Activated CD4-positive, alpha-beta T cell treated with anti-CD3 and anti-CD28 coated beads, Interleukin-2, amount 10 ng/mL, durations not matched to agents 24 days and 14 days (primary cell): ENCODE measurements at regions not wholly inside any gene's neighbourhood (a gene's known extent, or its start where the extent isn't known, plus 50 kb on each side); places are given as distances from the start of the nearest gene placed in this dataset.

ENCODE experiments used
- DNase-seq: peaks from one replicate; pipeline ENCODE4 v3.0.0; 2022
- H3K27ac Mint-ChIP-seq: one replicate; pipeline ENCODE4 v1.8.0; 2022; ENCODE audit warnings: mild to moderate bottlenecking, mixed read lengths
- H3K27me3 Mint-ChIP-seq: one replicate; pipeline ENCODE4 v1.8.0; 2022; ENCODE audit warnings: mixed read lengths
- H3K36me3 Mint-ChIP-seq: one replicate; pipeline ENCODE4 v1.8.0; 2022; ENCODE audit warnings: low read depth, mild to moderate bottlenecking, mixed read lengths
- H3K4me1 Mint-ChIP-seq: one replicate; pipeline ENCODE4 v1.8.0; 2021; ENCODE audit warnings: mixed read lengths
- H3K4me3 Mint-ChIP-seq: one replicate; pipeline ENCODE4 v1.8.0; 2022; ENCODE audit warnings: mild to moderate bottlenecking, moderate library complexity, mixed read lengths
- H3K9me3 Mint-ChIP-seq: one replicate; pipeline ENCODE4 v1.8.0; 2021; ENCODE audit warnings: mixed read lengths
- intact Hi-C: fragments of 100-400 bp; cut with micrococcal nuclease; formaldehyde crosslinking; loops from one replicate; pipeline ENCODE4 v1.15.1; 2023

DNA sequence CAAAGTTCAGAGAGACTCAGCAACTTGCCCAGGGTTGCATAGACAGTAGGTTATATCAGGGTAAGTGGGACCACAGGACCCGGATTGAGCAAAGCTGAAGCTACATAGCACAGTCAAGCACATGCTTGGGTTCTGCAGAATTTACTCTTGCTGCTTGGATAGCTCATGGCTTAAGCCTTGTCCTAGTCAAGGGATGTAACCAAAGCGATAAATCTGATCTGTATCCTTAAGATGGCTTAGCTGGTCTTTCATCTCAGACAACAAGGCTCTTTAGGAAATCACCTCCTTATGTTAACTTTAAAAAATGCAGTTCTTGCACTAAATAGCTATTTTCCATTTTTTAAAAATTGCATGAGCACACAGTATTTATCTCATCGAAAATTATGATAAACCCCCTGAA lies 158.5 kb downstream of the LPIN1 start:
- Mint-ChIP-seq H3K4me1 (no peaks in the 10 kb centered on the region), H3K4me3 (no peak overlapping the region), H3K27me3 (peaks cover 2% of the 10 kb centered on the region), H3K36me3 (no peaks in the 10 kb centered on the region), H3K9me3 (no peaks in the 10 kb centered on the region), H3K27ac (no peak overlapping the region)
- DNase-seq, result no peak
- intact Hi-C loops, result no loop called here

DNA sequence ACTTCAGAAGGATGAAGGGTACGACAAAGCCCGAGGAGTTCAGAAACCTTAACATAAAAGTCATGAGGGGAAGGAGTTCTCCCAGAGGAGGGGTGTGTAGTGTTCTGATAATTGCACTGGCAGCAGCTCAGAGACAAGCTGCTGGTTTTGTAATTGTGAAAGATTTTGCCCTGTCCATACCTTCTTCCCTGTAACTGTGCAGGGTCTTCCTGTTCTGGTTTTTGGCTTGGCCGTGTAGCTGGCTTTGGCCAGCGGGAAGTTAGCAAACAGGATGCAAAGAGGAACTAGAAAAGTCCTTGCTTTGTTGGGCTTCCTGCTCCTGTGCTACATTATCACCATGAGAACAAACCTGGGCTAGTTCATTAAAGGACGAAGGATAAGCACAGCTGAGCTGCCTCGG lies 160.8 kb downstream of the LPIN1 start:
- intact Hi-C loops, result no loop called here
- H3K4me3 Mint-ChIP-seq, result no peak overlapping the region
- peaks cover 12% of the 10 kb centered on the region for H3K9me3 Mint-ChIP-seq
- peaks cover 2% of the 10 kb centered on the region for H3K27me3 Mint-ChIP-seq
- DNase-seq, result no peak
- no peaks in the 10 kb centered on the region for H3K36me3 Mint-ChIP-seq
- no peaks in the 10 kb centered on the region for H3K4me1 Mint-ChIP-seq
- no peak overlapping the region for H3K27ac Mint-ChIP-seq

DNA sequence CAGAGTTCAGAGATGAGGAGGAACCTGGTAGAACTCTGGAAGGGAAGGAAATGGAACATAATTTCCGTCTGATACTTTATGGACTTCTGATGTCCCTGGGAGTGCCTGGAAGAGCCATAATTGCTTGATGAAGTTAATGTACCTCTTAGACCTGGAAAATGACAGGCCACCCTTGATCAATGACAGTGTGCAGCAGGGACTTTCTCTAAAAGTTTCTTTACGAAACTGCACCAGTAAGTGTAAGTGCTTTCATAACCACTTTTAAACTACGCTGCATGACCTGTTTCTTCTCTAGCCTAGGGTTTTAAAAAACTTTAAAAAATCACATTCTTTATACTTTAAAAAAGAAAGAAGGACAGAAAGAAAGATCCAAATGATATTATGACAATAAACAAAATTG lies 164.5 kb downstream of the LPIN1 start:
- no peaks in the 10 kb centered on the region for H3K4me1 Mint-ChIP-seq
- peaks cover 1% of the 10 kb centered on the region for H3K27me3 Mint-ChIP-seq
- H3K9me3 Mint-ChIP-seq, result peaks cover 25% of the 10 kb centered on the region
- no peaks in the 10 kb centered on the region for H3K36me3 Mint-ChIP-seq
- H3K4me3 Mint-ChIP-seq, result no peak overlapping the region
- intact Hi-C loops, result no loop called here
- no peak overlapping the region for H3K27ac Mint-ChIP-seq
- DNase-seq, result no peak

DNA sequence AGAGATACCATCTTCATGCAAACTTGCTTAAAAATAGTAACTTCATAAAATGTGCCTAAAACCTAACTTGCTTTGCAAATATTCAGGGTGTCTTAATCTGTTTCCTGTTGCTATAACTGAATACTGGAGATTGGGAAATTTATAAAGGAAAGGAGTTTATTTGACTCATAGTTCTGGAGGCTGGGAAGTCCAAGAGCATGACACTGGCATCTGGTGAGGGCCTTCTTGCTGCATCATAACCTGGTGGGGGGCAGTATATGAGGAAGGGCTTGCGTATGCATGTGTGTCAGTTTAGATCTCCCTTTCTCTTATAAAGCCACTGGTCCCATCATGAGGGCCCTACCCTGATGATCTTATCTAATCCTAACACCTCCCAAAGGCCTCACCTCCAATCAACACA lies 166.5 kb downstream of the LPIN1 start:
- H3K27me3 Mint-ChIP-seq, result peaks cover 7% of the 10 kb centered on the region
- no peak overlapping the region for H3K4me3 Mint-ChIP-seq
- no peak overlapping the region for H3K27ac Mint-ChIP-seq
- no peaks in the 10 kb centered on the region for H3K36me3 Mint-ChIP-seq
- H3K9me3 Mint-ChIP-seq, result peaks cover 25% of the 10 kb centered on the region
- no peaks in the 10 kb centered on the region for H3K4me1 Mint-ChIP-seq
- DNase-seq, result no peak
- intact Hi-C loops, result no loop called here

DNA sequence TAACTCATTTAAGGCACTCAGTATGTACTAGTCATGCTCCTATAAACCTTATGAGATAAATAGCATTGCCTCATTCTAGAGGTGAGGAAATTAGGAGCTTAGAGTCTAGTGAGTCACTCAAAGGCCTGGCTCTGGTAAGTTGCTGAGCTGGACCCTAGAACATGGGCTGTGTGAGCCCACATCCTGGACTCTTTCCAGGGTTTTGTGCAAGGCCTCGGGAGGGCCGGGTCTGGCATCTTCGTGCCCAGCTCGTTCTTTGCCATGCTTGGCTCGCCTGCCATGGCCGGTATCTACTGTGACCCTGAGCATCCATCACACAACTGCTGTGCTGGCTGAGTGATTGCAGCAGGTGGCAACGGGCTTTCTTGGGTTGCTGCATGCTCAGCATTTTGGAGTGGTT lies 168.0 kb downstream of the LPIN1 start:
- H3K4me3 Mint-ChIP-seq, result no peak overlapping the region
- DNase-seq, result no peak
- H3K27ac Mint-ChIP-seq, result no peak overlapping the region
- intact Hi-C loops, result no loop called here
- peaks cover 7% of the 10 kb centered on the region for H3K27me3 Mint-ChIP-seq
- H3K36me3 Mint-ChIP-seq, result no peaks in the 10 kb centered on the region
- H3K9me3 Mint-ChIP-seq, result peaks cover 25% of the 10 kb centered on the region
- no peaks in the 10 kb centered on the region for H3K4me1 Mint-ChIP-seq

DNA sequence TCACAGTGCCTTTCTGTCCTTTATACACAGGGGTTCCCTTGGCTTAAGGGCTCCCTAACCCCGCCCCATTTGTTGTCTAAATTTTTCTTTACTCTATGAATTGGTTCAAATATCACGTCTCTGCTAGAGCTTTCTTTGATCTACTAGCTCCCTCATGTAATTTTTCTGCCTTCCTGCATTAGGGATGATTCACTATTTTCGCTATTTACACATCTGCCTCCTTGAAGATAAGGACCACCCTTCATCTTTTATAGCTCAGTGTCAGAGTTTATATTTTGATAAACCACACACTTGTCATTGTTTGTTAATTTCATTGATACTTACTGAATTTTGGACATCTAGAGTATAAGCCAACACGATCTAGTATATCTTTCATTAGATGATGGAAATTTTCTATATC lies 169.2 kb downstream of the LPIN1 start:
- Mint-ChIP-seq H3K27me3 (peaks cover 7% of the 10 kb centered on the region), H3K9me3 (peaks cover 22% of the 10 kb centered on the region), H3K36me3 (no peaks in the 10 kb centered on the region), H3K27ac (no peak overlapping the region), H3K4me3 (no peak overlapping the region), H3K4me1 (no peaks in the 10 kb centered on the region)
- intact Hi-C loops, result no loop called here
- DNase-seq, result no peak

DNA sequence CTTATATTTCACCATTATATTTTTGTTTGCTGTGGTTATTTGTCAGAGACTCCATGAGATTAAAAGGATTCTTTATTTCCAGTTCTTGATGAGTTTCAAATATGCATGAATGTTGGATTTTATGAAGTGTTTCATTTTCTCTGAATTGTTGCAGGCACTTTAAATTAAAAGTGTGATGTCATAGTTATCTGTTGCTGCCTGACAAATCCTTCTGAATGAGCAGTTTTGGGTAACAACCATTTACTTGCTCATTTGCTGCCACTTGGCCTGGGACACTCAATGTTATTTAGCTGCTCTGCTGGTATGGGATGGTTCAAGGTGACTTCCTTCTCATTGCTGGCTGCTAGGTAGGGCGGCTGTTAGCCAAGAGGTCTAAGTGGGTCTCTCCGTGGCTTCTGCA lies 173.5 kb downstream of the LPIN1 start:
- H3K9me3 Mint-ChIP-seq, result peaks cover 2% of the 10 kb centered on the region
- intact Hi-C loops, result no loop called here
- peaks cover 15% of the 10 kb centered on the region for H3K27me3 Mint-ChIP-seq
- H3K36me3 Mint-ChIP-seq, result no peaks in the 10 kb centered on the region
- no peak overlapping the region for H3K4me3 Mint-ChIP-seq
- no peak overlapping the region for H3K27ac Mint-ChIP-seq
- no peak for DNase-seq
- H3K4me1 Mint-ChIP-seq, result no peaks in the 10 kb centered on the region

DNA sequence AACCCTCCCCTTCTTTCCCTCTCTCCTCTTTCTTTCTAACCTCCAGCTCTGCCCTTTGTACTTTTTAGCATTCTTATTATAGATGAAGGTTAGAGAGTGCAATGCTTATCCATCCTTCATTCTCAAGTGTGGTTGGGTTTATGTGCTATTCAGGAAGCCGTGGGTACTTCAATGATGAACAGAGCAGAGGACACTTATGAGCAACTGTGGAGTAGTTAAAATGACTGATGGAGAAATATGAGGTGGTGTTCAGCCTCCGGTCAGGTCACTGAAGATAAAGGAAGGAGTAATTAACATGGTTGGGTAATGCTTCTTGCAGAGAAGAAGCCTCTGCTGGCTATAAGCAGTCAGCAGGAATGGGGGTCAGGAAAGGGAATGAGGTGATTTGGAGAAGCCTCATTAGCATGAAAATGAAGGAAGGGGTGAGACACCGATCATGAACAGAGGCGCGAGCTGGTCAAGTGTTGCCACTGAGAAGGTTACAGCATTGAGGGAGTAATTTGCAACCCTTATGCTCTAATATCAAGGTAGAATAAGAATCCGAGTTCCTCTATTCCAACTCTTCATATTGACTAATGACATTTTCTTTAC lies 174.7 kb downstream of the LPIN1 start:
- H3K4me3 Mint-ChIP-seq, result no peak overlapping the region
- peaks cover 17% of the 10 kb centered on the region for H3K27me3 Mint-ChIP-seq
- DNase-seq, result no peak

DNA sequence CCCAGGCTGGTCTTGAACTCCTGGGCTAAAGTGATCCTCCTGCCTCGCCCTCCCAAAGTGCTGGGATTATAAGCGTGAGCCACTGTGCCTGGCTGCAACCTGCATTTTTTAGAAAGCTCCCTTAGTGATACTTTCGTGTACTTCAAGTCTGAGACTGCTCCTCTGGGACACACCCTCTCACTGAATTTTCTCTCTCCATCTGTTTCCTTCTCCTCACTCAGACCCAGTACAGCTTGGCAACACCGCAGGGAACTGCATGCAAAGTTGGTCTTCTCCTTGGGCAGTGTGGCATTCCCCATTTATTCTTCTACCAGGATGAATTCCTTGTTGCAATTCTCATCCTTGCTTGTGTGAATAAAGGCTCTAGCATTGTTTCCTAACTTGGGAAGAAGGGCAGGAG lies 175.9 kb downstream of the LPIN1 start:
- Mint-ChIP-seq H3K4me3 (no peak overlapping the region), H3K27me3 (peaks cover 11% of the 10 kb centered on the region), H3K27ac (no peak overlapping the region), H3K4me1 (no peaks in the 10 kb centered on the region), H3K36me3 (no peaks in the 10 kb centered on the region), H3K9me3 (no peaks in the 10 kb centered on the region)
- intact Hi-C loops, result no loop called here
- no peak for DNase-seq

More for the DNA sequence above, 174.7 kb downstream of the LPIN1 start:
- H3K36me3 Mint-ChIP-seq, result no peaks in the 10 kb centered on the region
- intact Hi-C loops, result no loop called here
- H3K27ac Mint-ChIP-seq, result no peak overlapping the region
- H3K9me3 Mint-ChIP-seq, result no peaks in the 10 kb centered on the region
- no peaks in the 10 kb centered on the region for H3K4me1 Mint-ChIP-seq

DNA sequence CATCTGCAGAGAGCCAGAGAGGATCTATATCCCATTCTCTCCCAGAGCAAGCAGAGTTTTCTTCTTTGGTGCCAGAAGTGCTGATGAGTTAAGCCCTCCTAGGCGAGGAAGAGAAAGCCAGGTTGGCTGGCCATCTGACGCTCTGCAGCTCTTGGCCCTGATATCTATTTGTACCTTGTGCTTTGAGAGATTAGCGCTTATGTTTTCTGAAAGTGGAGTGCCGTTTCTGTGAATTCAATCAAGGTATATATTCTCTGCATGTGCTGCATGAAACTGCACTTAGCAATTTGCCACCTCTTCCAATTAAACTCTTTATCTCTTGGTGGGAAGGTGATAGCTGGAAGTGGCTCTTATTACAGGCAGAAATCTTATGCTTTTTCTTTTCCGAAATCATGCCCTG lies 177.5 kb downstream of the LPIN1 start:
- H3K4me1 Mint-ChIP-seq, result no peaks in the 10 kb centered on the region
- DNase-seq, result no peak
- H3K36me3 Mint-ChIP-seq, result no peaks in the 10 kb centered on the region
- no peaks in the 10 kb centered on the region for H3K9me3 Mint-ChIP-seq
- peaks cover 11% of the 10 kb centered on the region for H3K27me3 Mint-ChIP-seq
- H3K27ac Mint-ChIP-seq, result no peak overlapping the region
- no peak overlapping the region for H3K4me3 Mint-ChIP-seq
- intact Hi-C loops, result no loop called here

DNA sequence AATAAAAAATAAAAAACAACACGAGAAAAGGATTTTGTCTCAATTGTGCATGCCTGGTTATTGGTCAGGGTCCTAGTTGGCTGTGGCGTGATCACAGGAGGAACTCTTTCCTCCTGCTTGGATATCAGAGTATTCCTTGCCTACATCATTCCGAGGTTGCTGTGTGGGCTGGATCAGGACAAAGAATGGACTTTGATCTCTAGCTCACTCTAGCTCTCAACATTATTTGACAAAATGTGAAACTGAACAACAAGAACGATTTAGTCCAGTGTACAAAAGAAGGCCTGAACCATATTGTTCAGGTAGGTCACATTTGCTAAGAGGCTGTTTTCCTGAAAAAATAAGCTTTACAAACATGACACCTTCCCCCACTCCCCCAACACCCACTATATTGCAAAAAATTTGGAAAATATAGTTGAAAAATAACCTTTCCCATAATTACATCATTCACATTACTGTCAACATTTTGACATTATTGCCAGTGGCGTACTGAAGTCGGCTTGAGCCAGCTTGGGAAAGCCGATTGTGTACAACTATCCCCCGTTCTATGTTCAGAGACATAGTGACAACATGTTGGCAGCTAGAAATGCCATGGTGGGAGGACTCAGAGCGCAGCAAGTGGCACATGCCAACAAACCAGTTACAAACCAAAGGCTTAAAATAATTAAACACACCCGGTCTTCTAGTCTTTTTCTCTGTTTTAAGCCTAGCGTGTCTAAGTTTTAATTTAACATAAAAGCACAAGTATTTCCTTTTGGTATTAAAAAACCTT lies 179.0 kb downstream of the LPIN1 start:
- intact Hi-C loops, result no loop called here
- H3K36me3 Mint-ChIP-seq, result no peaks in the 10 kb centered on the region
- no peak overlapping the region for H3K4me3 Mint-ChIP-seq
- no peak overlapping the region for H3K27ac Mint-ChIP-seq
- H3K9me3 Mint-ChIP-seq, result peaks cover 4% of the 10 kb centered on the region
- no peak for DNase-seq
- H3K27me3 Mint-ChIP-seq, result peaks cover 11% of the 10 kb centered on the region
- no peaks in the 10 kb centered on the region for H3K4me1 Mint-ChIP-seq

DNA sequence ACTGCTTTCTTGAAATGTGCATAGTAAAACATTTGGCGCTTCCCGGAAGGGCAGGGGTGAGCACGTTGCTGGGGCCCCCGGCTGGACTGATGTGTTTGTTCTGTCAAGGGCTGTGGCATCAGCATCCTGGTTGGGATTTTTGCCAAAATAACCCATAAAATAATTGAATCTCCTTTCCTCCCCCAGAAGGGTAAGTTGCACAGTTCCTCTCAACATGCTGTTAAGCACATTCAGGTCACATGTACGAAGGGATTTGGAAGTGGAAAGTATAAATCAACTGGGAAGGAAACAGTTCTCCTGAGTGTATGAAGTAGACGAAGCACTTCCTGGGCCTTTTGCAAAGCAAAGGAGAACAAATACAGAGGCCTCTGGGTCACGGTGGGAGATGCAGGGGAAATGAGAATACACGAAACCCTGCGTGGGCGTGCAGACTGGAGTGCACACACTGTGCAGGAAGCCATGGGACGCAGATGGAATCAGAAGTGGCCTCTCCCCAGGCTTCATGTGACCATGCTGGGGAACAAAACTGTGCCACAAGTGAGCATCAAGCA lies 183.9 kb downstream of the LPIN1 start:
- DNase-seq, result no peak
- no peak overlapping the region for H3K27ac Mint-ChIP-seq
- no peak overlapping the region for H3K4me3 Mint-ChIP-seq
- H3K27me3 Mint-ChIP-seq, result peaks cover 2% of the 10 kb centered on the region
- intact Hi-C loops, result no loop called here
- no peaks in the 10 kb centered on the region for H3K36me3 Mint-ChIP-seq
- H3K4me1 Mint-ChIP-seq, result peaks cover 4% of the 10 kb centered on the region
- peaks cover 4% of the 10 kb centered on the region for H3K9me3 Mint-ChIP-seq

DNA sequence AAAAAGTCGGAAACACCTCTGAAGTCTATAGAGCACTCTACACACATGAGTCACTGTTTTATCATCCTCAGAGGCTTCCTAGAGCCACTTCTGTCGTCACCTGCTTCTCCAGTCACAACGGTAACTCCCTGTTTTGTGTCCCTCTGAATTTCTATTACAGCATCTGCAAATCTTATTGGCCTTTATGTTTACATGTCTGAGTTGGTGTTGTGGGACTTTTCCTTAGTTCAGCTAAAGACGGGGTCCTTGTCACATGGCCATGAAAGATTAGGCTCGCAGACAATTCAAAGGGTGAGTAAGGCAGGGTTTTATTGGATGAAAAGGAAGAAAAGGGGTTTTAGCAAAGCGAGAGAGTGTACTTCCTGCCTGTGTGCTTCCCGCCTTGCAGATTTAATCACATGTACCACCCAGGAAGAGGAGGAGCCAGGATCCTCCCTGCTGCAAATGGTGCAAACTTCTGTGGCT lies 185.6 kb downstream of the LPIN1 start:
- H3K36me3 Mint-ChIP-seq, result no peaks in the 10 kb centered on the region
- intact Hi-C loops, result no loop called here
- DNase-seq, result no peak
- no peaks in the 10 kb centered on the region for H3K27me3 Mint-ChIP-seq
- H3K4me1 Mint-ChIP-seq, result peaks cover 4% of the 10 kb centered on the region
- peaks cover 4% of the 10 kb centered on the region for H3K9me3 Mint-ChIP-seq
- H3K4me3 Mint-ChIP-seq, result no peak overlapping the region
- no peak overlapping the region for H3K27ac Mint-ChIP-seq

DNA sequence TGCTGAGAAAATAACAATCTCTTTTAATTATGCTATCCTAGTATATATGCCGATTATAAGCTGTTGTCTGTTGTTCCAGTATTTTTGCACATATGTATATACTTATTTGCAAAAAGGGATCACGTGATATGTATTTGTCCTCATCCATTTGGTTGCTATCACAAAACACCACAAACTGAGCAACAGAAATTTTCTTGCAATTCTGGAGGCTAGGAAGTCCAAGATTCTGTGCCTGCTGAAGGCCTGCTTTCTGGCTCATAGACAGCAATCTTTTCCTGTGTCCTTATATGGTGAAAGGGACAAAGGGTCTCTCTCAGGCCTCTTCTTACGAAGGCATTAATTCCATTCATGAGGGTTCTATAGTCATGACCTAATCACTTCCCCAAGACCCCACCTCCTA lies 186.5 kb downstream of the LPIN1 start:
- intact Hi-C loops, result no loop called here
- DNase-seq, result no peak
- H3K4me1 Mint-ChIP-seq, result peaks cover 4% of the 10 kb centered on the region

More for the DNA sequence above, 186.5 kb downstream of the LPIN1 start:
- H3K36me3 Mint-ChIP-seq, result no peaks in the 10 kb centered on the region
- no peaks in the 10 kb centered on the region for H3K27me3 Mint-ChIP-seq
- peaks cover 4% of the 10 kb centered on the region for H3K9me3 Mint-ChIP-seq
- no peak overlapping the region for H3K4me3 Mint-ChIP-seq
- H3K27ac Mint-ChIP-seq, result no peak overlapping the region
